ENCODE measurements at regions not wholly inside any gene's neighbourhood (a gene's known extent, or its start where the extent isn't known, plus 50 kb on each side); places are given as distances from the start of the nearest gene placed in this dataset.

- intact Hi-C loops (cut with DNase I; ENCODE audit: low total_unique reads) (no loop called here), in situ Hi-C loops (cut with MboI; ENCODE audit: low pct_ligation_motif_present in 1 of 4, low pct_unique_long_range_greater_than_20kb in 1 of 4, low sequenced_read_pairs in 3 of 4) (no loop called here)
- Histone ChIP-seq H3K27ac (no peak overlapping the region), H3K36me3 (no peaks in the 10 kb centered on the region), H3K9me3 (no peaks in the 10 kb centered on the region), H3K4me1 (no peaks in the 10 kb centered on the region), H3K27me3 (no peaks in the 10 kb centered on the region), H3K4me3 (no peak overlapping the region)
- no peak for TF ChIP-seq POLR2A (IDR thresholded peaks at IDR 0.05)
- no peak for TF ChIP-seq POLR2AphosphoS5 (IDR thresholded peaks at IDR 0.05)
- no peak for TF ChIP-seq CTCF (IDR thresholded peaks at IDR 0.05)
- TF ChIP-seq EP300 (IDR thresholded peaks at IDR 0.05; ENCODE audit: low read depth): no peak
- DNase-seq: no peak
- 76 to 94% methylated on average over 2 to 3 of the region's 3 CpGs for WGBS, 2 donors (ENCODE audit: low coverage in 1 of 2)
Measured at GRCh38 chr16:62280506-62280905, 244.3 kb upstream of the CDH8 start.

- no peaks in the 10 kb centered on the region for H3K36me3 ChIP-seq
- H3K4me3 ChIP-seq: no peak overlapping the region
- in situ Hi-C loops (cut with MboI; ENCODE audit: low pct_ligation_motif_present in 1 of 4, low pct_unique_long_range_greater_than_20kb in 1 of 4, low sequenced_read_pairs in 3 of 4): no loop called here
- H3K27me3 ChIP-seq: no peaks in the 10 kb centered on the region
- DNase-seq: no peak
- no peaks in the 10 kb centered on the region for H3K4me1 ChIP-seq
- intact Hi-C loops (cut with DNase I; ENCODE audit: low total_unique reads): no loop called here
- no peak for TF ChIP-seq CTCF (IDR thresholded peaks at IDR 0.05)
- no peak for TF ChIP-seq POLR2AphosphoS5 (IDR thresholded peaks at IDR 0.05)
- TF ChIP-seq EP300 (IDR thresholded peaks at IDR 0.05; ENCODE audit: low read depth): no peak
- TF ChIP-seq POLR2A (IDR thresholded peaks at IDR 0.05): no peak
- H3K27ac ChIP-seq: no peak overlapping the region
- 65 to 75% methylated on average over 2 of the region's 2 CpGs for WGBS, 2 donors (ENCODE audit: low coverage in 1 of 2)
- H3K9me3 ChIP-seq: no peaks in the 10 kb centered on the region
Measured at GRCh38 chr16:62277942-62278341, 241.7 kb upstream of the CDH8 start.

- in situ Hi-C loops (cut with MboI; ENCODE audit: low pct_ligation_motif_present in 1 of 4, low pct_unique_long_range_greater_than_20kb in 1 of 4, low sequenced_read_pairs in 3 of 4) (no loop called here), intact Hi-C loops (cut with DNase I; ENCODE audit: low total_unique reads) (no loop called here)
- 72 to 82% methylated on average over 7 of the region's 7 CpGs for WGBS, 2 donors (ENCODE audit: low coverage in 1 of 2)
- no peaks in the 10 kb centered on the region for H3K36me3 ChIP-seq
- DNase-seq: no peak
- H3K27me3 ChIP-seq: no peaks in the 10 kb centered on the region
- no peaks in the 10 kb centered on the region for H3K4me1 ChIP-seq
- TF ChIP-seq EP300 (IDR thresholded peaks at IDR 0.05; ENCODE audit: low read depth): no peak
- no peak for TF ChIP-seq POLR2AphosphoS5 (IDR thresholded peaks at IDR 0.05)
- TF ChIP-seq POLR2A (IDR thresholded peaks at IDR 0.05): no peak
- TF ChIP-seq CTCF (IDR thresholded peaks at IDR 0.05): no peak
- H3K27ac ChIP-seq: no peak overlapping the region
- no peaks in the 10 kb centered on the region for H3K9me3 ChIP-seq
- H3K4me3 ChIP-seq: no peak overlapping the region
Measured at GRCh38 chr16:62276637-62277036, 240.4 kb upstream of the CDH8 start.

GRCh38 chr16:62272035-62272434, 235.8 kb upstream of the CDH8 start:
- H3K27me3 ChIP-seq: no peaks in the 10 kb centered on the region
- intact Hi-C loops (cut with DNase I; ENCODE audit: low total_unique reads): no loop called here
- no peak for DNase-seq
- no peaks in the 10 kb centered on the region for H3K4me1 ChIP-seq
- no peaks in the 10 kb centered on the region for H3K36me3 ChIP-seq
- no peaks in the 10 kb centered on the region for H3K9me3 ChIP-seq
- 38% methylated on average over 1 of the region's 1 CpG; no CpG with 5 or more reads in 1 of the 2 donors for WGBS, 2 donors (ENCODE audit: low coverage in 1 of 2)
- H3K27ac ChIP-seq: no peak overlapping the region
- no peak overlapping the region for H3K4me3 ChIP-seq
- in situ Hi-C loops (cut with MboI; ENCODE audit: low pct_ligation_motif_present in 1 of 4, low pct_unique_long_range_greater_than_20kb in 1 of 4, low sequenced_read_pairs in 3 of 4): no loop called here
- TF ChIP-seq EP300 (IDR thresholded peaks at IDR 0.05; ENCODE audit: low read depth) (no peak), POLR2A (IDR thresholded peaks at IDR 0.05) (no peak), CTCF (IDR thresholded peaks at IDR 0.05) (no peak), POLR2AphosphoS5 (IDR thresholded peaks at IDR 0.05) (no peak)

Measured in transverse colon (tissue), 4 donors.